ENCODE measurements at regions not wholly inside any gene's neighbourhood (a gene's known extent, or its start where the extent isn't known, plus 50 kb on each side); places are given as distances from the start of the nearest gene placed in this dataset.
A peak's percentile ranks its signal among the peaks of the same experiment; 100 is the strongest.

DNA sequence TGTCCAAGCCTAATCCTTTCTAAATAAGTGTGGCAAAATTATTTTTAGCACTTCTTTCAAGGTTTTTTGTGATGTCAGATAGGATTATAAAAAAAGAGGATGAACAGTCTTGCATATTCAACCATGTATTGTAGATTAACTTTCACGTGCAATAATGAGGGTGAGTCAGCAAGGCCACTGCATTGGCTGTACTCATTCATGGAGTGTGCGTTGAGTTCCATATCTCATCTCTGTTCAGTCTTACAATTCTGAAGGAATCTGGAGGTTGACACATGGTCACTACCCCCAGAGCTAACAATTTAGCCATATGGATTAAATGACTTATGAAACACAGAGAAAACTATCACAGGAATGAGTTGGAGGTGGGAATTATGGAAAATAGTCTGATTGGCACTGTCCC lies 810.5 kb downstream of the SLC4A3 start:
- no peak for DNase-seq (ENCODE audit: low read depth)

DNA sequence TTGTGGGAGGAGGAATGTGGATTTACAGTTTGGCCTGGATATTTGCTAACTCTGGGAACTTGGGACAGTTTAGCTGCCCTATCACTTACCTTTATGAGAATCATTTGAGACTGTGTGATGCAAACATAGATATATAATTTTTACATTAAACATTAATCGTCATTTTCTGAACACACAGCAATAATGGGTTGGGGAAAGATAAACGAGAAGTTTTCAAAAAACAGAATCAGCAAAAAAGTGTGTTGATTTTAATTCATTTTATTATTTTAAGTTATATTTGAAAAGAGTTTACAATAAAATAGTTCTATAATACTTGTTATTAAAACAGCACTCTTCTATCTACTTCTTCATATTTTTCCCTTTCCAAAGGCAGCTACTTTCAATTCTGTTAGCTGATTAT lies 813.3 kb downstream of the SLC4A3 start:
- DNase-seq (ENCODE audit: low read depth): no peak

DNA sequence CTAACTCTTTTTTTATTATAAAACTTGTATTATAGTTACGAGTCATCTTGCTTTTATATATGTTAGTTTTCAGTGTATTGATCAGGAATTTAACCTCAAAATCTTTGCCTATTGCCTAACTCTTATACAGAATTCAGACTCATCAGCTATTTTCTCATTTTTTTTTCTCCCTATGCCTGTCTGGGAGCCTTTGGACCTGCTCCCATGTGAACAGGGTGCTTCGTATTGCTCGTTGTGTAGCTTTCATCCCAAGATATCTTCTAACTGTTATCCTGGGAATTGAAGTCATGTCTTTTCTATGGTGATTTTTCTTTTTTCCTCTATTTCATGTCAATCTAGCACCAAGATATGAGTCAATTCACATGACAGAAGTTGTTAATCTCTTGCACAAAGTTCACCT lies 814.0 kb downstream of the SLC4A3 start:
- no peak for DNase-seq (ENCODE audit: low read depth)

DNA sequence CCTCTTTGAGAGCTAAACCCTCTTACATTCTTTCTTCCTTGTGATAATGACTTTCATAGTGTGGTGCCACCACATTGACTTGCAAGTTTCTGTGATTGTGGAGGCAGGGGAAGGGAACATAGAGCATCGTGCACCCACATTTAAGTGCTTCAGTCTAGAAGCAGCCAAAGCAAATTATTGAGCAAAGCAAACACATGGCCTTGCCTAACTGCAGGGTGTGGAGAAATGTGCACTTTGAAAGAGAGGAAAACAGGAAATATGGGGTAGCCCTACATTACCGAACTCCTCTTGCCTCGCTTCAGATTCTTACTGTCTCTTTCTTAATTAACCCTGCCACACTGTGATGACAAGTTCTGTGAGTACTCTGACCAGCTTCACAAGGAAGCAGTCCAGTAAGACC lies 814.6 kb downstream of the SLC4A3 start:
- no peak for DNase-seq (ENCODE audit: low read depth)

DNA sequence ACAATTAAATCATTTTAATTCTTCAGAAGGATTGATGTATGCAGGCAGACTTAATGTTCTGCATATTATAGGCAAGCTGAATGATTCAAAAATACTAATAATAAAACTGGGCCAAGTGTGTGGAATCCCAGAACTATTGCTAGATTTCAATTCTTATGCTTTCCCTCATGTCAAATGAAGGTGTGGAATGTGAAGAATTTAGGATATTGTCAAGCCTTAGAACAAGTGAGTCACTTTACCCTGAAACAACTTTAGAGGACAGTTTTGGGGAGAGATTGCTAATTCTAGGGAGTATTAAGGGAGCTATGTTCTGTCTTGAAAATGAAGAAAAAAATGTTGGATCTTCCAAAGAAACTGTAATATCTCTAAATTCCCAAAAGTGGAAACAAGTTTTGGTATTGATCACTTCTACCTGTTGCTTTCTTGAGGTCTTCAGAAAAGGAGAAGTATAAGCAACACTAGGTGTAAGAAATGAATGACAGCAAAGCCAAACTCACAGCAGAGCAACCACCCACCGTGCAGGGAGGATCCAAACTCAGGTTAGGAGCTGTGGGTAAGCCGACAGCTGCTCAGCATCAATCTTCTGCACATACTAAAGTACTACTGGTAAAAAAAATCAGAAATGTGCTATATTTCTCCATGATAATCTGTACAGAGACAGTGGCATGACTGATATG lies 818.1 kb downstream of the SLC4A3 start:
- no peak for DNase-seq (ENCODE audit: low read depth)

DNA sequence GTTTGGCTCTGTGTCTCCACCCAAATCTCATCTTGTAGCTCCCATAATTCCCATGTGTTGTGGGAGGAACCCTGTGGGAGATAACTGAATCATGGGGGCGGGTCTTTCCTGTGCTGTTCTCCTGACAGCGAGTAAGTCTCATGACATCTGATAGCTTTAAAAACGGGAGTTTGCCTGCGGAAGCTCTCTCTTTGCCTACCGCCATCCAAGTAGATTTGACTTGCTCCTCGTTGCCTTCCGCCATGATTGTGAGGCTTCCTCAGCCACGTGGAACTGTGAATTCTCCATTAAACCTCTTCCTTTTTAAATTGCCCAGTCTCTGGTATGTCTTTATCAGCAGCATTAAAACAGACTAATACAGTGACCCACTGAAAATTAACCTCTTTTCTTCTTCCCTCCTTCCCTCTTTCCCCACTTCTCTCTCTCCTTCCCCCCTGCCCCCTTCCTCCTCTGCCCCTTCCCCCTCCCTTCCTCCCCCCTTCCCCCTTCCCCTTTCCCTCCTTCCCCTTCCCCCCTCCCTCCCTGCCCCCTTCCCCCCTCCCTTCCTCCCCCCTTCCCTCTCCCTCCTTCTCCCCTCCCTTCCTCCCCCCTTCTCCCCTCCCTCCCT lies 818.8 kb downstream of the SLC4A3 start:
- DNase-seq (ENCODE audit: low read depth): no peak

DNA sequence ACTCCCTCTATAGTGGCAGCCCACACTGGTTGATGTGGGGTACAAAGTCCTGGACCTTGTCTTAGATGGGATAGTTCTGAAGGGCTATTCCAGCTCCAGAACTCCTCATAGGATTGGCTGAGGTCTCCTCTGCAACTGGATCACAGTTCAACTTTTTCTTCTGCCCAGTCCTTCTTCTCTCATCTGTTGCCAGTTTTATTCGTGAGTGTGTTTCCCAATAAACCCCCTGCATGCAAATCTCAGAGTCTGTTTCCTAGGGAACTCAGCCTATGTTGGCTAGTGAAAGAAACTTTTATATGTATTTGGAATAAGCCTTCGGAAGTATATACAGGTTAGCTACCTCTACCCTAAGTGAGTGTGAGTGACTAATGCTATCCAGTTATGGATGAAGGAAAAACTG lies 823.4 kb downstream of the SLC4A3 start:
- DNase-seq (ENCODE audit: low read depth): no peak

DNA sequence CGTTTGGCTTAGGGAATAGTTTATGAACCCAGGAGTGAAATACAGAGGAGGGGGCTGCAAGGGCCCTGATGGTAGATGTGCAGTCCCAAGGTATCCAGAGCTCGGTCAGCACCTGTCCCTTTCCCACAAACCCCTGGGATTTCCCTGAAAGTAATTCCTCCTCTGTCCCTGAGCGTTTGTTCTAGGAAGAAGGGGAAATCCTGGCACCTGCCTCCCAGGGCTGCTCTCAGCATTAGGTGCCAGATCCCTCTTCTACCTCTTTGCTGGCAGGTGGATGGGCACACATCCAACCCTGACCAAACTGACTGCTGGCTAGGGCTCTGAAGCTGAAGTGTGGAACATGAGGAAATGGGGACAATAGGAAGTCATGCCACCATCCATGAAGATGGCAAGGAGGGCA lies 824.0 kb downstream of the SLC4A3 start:
- DNase-seq (ENCODE audit: low read depth): no peak

DNA sequence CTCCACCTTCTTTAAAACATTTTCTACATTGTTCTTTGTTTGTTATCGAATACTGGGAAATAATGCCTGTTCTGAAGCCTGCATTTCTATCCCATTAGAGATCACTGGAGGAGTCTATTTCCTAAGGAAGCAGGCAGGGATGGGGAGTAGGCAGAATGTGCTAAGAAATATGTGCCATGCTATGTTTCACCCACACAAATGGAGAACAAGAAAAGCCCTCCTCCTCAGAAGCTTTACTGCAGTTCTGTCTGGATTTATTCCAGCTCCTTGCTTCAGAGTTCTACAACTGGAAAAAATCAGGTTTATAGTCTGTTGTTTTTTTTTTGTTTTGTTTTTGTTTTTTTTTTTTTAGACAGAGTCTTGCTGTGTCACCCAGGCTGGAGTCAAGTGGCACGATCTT lies 825.1 kb downstream of the SLC4A3 start:
- no peak for DNase-seq (ENCODE audit: low read depth)

DNA sequence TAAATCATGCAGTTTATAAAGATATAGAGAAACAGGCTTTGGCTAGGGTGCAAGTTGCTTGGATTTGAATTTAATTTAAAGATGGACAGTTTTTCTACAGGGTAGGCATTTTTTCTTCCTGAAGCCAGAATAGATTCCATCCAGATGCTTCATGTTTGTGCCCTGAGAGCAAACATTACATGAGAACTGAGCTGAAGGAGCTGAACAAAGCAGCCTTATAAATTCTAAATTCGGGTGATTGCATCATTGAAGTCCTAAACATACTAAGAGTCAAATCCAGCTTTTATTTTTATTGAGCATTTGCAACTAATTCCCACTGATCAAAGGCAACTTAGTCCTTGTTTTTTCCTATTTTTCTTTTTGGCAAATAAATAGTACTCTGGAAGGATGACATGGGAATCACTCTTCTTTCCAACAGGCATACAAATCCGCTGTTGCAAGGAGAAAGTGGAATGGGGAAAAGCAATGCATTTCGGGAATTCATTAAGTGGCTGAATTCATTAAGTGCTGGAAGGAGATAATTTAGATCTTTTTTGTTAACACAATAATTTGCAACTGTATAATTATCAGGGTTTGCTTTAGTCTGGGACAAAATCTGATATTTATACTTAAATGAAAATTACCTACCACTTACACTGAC lies 828.0 kb downstream of the SLC4A3 start:
- no peak for DNase-seq (ENCODE audit: low read depth)

DNA sequence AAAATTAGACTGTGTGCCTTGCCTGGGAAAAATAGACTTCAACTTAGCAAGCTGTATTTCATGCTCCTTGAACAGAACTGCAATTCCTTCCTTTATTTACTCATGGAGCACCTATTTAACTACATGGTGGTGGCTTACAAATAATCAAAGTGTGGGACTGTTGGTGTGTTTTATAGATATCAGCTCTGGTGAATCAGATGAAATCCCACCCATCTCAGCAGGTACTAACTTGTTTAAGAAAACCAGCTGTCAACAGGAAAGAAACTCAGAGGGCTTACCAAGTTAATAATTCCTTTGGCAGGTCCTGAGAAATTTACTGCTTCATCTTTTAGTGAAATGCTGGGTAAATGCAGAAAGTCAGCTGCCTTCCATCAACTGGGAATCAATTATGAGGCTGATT lies 830.6 kb downstream of the SLC4A3 start:
- no peak for DNase-seq (ENCODE audit: low read depth)

DNA sequence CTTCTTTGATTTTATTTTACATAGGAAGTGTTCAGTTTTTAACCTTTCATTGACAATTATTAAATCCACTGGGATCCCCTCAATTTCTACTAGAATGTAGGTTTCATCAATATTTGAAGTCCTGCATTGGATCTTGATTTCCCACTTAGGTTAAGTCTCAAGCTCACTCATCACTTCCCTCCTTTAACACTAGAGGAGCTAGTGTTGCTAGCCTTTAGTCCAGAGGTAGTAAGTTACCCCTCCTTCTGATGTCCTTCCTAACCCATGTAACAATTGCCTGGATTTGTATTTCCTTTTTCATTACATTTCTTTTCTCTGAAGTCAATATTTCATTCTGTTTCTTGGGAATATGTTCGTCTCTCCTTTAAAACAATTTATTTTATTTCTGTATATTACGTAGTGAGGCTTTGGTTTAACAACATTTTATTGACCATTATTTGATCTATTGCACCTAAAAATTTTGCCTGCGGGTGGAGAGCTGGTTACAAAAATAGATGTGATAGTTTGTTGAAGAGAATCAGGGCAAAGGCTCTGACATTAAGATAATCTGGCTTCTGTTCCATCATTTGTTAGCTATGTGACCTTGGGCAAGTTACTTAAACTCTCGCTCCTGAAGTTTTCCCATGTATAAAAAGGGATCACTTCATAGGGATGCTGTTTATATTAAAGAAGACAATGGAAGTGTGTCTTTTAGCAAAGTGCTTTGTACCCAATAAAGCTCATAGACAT lies 833.0 kb downstream of the SLC4A3 start:
- no peak for DNase-seq (ENCODE audit: low read depth)

DNA sequence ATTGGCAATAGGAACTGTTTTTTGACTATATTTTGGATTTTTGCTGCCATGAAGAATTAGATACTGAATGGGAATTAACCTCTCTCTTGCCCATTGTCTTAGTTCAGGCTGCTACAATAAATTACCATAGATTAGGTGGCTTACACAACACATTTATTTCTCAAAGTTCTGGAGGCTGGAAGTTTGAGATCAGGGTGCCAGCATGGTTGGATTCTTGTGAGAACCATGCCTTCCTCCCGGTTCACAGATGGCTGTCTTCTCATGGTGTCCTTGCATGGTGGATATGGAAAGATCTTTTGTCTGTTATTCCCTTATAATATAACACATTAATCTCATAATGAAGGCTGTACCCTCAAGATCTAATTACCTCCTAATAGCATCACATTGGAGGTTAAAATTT lies 836.4 kb downstream of the SLC4A3 start:
- no peak for DNase-seq (ENCODE audit: low read depth)

DNA sequence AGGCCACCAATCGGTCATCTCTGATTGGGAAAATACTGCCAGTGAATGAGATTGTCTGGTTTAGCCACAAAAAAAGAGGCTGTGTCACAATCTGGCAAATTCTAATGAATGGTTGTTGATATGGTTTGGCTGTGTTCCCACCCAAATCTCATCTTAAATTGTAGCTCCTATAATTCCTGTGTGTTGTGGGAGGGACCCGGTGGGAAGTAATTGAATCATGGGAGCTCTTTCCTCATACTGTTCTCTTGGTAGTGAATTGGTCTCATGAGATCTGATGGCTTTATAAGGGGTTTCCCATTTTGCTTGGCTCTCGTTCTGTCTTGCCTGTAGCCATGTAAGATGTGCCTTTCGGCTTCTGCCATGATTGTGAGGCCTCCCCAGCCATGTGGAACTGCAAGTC lies 838.3 kb downstream of the SLC4A3 start:
- no peak for DNase-seq (ENCODE audit: low read depth)

DNA sequence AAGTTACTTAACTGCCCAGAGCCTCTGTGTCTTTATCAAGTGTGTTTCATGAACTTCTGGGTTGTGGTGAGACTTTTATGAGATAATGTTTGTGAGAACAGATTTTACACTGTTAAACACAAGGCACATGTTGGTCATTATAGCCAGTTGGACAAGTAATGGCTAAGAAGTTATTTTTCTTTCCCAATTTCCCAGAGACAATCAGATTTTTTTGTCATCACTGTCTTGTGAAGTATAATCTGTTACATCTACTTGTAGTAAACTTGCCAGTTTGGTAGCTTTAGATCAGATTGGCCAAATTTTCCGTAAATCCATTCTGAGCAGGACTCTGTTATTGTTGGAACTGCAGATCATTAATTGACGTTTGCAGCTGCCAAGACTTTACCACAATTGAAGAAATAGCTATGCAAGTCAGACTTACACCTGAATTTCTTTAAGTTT lies 838.8 kb downstream of the SLC4A3 start:
- DNase-seq (ENCODE audit: low read depth): no peak

DNA sequence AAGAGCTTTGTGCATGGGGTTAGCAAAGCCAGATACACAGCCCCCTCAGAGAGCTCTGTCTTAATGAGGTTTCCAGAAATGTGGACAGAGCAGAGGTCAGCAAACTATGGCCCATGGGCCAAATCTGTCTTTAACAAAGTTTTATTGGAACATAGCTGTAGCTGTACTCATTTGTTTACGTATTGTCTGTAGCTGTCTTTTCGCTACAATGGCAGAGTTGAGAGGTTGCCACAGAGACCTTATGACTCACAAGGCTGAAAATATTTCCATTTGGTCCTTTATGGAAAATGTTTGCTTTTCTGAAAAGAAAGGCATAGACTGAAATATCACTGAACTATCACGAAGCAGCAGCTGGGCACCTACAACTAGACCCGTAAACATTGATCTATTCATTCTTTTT lies 841.8 kb downstream of the SLC4A3 start:
- DNase-seq (ENCODE audit: low read depth): peak; percentile 33

DNA sequence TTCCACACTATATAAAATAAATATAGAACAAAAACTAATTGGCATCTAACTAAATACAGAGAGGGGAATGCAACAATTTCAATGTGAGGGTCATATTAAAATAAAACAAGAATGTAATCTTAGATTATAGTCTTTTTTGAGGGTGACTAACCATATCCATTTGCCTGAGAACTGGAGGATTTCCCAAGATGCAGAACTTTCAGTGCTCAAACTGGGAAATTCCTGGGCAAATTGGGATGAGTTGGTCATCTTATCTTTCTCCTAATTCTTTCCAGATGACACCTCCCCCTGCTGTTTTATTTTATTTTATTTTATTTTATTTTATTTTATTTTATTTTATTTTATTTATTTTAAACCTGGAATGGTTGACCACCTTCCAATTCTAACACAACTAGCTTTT lies 846.2 kb downstream of the SLC4A3 start:
- DNase-seq (ENCODE audit: low read depth): peak; percentile 53

DNA sequence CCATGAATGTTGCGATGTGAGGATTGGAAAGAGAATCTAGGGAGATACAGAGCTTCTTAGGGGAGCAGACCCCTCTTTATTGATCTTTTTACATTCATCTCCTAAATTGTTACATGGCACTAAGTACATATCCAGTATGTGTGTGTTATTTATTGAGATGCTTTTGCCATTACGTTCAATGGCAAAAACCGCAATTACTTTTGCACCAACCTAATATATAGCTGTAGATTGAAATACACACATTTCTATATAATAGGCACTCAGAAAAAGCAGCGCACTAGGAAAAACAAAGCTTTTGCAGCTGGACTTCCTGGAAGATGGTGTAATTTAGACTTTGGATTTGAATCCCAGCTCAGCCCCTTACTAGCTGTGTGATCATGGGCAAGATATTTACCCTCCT lies 849.4 kb downstream of the SLC4A3 start:
- no peak for DNase-seq (ENCODE audit: low read depth)

DNA sequence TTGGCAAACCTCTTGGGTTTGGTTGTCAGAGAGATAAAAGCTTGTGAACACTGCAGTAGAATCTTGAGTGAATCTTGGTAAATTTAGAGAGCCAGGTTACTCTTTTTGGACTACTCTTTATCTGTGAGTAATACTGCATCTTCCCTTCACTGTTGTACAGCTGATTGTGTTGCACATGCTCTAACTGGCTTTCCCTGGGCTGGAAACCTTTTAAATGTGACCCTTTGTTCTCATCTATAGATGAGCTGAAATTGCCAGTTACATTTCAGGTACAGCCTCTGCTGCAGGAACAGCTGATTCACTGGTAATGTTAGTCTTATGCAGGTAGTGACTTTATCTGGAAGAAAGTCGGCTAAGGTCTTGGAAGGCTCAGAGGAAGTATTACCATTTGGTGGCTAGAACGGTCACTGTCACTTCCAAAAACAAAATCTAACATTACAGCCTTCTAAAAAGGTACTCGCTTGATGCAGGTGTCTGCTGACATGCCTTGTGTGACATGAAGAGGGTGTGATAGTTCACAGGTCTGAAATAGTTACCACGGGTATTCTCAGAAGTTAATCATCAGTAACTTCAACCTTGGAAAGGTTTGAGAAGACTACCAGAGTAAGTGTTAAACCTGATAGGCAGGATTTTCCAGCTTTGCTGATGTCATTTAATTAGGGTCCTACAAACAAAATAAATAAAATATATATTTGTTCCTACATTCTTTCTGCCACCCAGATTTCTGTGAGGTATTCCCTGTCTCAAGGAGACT lies 851.1 kb downstream of the SLC4A3 start:
- DNase-seq (ENCODE audit: low read depth): no peak

DNA sequence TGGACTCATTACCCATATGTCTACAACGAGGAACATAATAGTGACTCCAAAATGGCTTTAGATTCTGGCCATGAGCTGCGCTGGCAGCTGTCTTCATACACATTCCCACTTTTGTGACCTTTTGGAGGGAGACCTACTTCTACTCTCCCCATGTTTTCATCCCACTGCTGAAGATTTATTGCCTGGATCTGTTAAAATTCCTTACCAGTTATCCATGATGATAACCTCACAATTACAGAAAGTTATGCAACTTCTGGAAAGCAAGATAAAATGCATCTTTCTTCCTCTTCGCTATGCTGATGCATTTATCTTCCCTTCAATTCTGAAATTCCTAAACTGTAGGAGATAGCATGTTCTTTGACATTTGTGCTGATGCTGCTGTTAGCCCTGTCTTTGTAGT lies 855.3 kb downstream of the SLC4A3 start:
- no peak for DNase-seq (ENCODE audit: low read depth)

DNA sequence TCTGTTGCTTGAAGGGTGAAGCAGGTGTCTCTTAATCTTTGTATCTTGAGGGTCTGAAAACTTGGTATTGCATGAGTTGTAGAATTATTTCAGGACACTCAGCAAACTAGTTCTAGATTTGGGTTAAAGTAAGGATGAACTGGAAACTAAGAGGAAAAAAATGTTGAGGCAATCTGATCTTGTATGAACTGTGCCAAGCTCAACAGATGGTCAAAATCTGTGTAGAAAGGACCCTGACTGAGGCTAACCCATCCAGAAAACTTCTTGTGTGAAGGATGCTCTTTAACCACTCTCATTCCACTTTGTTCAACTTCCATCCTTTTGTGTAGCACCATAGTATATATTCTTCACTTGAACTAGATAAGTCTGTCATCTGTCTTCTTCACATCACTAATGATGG lies 861.7 kb downstream of the SLC4A3 start:
- DNase-seq (ENCODE audit: low read depth): no peak

DNA sequence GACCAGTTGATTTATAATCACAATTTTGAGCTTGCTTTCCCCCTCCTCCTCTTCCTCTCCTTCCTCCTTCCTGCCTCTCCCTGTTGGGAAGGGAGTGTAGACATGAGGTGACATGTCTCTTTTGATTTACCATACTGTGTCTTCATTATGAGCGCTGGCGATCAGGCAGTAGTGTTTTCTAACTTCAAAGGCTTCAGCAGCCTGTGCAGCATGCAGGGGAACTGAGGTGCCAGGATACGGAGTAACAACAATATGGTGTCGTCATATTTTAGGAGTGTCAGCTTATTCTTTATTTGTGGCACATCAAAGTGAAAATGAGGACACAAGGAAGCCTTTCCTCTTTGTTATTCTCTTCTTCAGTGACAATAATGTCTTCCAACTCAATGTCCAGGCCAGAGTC lies 864.2 kb downstream of the SLC4A3 start:
- DNase-seq (ENCODE audit: low read depth): no peak
